GM18507 (cell line): ENCODE measurements at regions not wholly inside any gene's neighbourhood (a gene's known extent, or its start where the extent isn't known, plus 50 kb on each side); places are given as distances from the start of the nearest gene placed in this dataset.
"Not testable (repeated sequence)": the region's sequence is repeated elsewhere in the genome, so short reads cannot be mapped to it uniquely, and the experiment has no call there.

ENCODE experiments used
- DNase-seq: peaks from one replicate; pipeline ENCODE4 v3.0.0; 2011; ENCODE audit warnings: low read depth; ENCODE audit not compliant: insufficient read length; ENCODE audit errors: extremely low spot score
- FAIRE-seq: peaks from 2 replicates; lab custom pipeline; 2011; peaks lifted over from hg19 to GRCh38; lab: Jason Lieb, UNC

DNA sequence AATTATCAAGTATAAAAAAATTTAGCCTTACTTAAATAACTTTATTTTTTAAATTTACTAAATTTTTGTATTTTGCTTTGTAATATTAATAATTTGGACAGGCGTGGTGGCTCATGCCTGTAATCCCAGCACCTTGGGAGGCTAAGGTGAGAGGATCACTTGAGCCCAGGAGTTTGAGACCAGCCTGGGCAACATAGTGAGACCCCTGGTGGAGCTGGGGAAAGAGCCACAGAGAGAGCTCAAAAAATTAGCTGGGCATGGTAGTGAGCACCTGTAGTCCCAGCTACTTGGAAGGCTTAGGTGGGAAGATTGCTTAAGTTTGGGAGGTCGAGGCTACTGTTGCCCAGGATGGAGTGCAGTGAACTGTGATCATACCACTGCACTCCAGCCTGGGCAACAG is 143.5 kb downstream of the B3GNT2 start:
- DNase-seq (no peak), FAIRE-seq (no peak)

DNA sequence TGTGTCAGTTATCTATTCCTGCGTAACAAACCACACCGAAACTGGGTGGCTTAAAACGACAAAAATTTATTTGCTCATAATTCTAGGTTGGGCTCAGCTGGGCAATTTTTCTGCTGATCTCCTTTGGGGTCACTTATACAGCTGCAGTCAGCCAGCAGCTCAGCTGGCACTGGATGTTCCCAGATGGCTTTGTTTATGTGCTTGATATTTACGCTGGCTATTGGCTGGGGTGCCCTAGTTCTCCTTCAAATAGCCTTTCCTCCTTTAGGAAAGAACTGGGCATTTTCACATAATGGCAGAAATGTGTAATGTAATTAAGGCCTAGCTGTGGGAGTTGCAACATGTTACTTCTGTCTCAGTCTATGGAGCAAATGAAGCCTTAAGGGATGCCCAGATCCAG is 142.2 kb downstream of the B3GNT2 start:
- DNase-seq (no peak), FAIRE-seq (no peak)

DNA sequence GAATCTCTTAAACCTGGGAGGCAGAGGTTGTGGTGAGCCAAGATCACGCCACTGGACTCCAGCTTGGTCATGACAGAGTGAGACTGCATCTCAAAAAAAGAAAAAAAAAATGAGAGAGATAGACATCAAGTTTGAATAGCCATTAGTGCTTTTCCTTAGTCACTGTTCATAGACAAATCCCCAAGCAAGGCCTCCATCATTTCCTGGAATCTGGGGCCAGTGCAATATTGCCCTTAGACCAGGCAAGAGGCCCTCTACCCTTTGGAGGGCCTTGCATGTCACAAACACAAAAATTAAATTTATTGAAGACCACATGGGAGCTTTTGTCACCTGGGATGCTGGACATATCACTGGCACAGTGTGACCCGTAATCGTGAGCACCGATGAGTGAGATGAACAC is 141.5 kb downstream of the B3GNT2 start:
- FAIRE-seq, result no peak
- no peak for DNase-seq

DNA sequence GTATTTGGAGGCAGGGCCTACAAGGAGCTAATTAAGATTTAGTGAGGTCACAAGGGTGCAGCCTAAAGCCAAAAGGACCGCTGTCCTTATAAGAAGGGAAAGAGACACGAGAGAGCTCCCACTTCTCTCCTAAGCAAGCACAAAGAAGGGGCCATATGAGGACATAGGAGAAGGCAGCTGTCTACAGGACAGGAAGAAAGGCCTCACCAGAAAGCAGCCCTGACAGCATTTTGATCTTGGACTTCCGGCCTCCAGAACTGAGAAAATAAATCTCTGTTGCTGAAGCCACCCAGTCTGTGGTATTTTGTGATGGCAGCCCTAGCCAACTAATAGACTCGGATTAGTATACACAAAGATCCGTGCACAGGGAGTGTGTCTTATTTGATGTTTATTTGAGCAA is 139.7 kb downstream of the B3GNT2 start:
- FAIRE-seq (peak; percentile 9), DNase-seq (no peak)

DNA sequence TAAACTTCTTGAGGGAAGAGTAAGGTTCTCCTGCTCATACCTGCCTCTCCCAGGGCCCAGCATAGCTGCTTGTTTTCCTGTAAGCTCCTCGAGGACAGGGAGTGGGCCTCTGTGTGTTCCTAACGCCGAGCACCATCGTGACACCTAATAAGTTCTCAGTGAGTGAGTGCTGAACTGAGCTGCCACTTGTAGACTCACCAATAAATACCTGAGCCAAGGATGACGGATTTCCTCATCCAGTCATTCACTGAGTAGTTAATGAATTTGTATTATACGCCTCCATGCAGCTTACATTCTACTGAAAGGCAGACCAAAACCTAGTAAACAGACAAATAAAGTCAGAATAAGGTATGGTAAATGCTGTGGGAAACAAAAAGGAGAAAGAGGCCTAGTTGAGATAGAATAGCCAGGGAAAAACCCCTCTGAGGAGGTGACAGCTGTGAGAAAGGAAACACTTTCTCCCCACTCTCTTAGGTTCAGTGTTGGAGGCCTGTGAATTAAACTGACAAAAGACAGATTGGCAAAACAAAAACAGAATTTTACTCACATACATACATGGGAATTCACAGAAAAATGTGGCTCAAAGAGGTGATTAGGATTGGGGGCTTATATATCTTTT is 138.6 kb downstream of the B3GNT2 start:
- no peak for DNase-seq
- FAIRE-seq, result peak; percentile 77

DNA sequence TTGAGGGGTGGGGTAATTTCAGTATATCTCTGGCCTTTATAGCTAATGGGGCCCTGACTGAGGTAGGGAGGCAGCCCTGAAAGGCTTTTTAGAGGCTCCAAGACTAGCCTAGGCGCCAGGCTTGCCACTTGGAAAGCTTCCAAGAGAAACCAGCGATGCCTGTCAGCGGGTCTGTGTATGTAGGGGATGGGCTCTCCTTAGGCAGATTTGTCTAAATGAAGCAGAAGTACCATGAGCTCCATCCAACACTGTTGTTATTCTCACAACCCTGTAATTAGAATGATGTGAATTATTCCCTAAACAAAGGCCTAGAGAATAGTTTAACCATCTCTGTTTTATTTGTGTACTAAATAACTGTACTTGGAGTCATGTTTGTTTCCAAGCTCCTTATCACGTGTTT is 138.1 kb downstream of the B3GNT2 start:
- FAIRE-seq (no peak), DNase-seq (no peak)

DNA sequence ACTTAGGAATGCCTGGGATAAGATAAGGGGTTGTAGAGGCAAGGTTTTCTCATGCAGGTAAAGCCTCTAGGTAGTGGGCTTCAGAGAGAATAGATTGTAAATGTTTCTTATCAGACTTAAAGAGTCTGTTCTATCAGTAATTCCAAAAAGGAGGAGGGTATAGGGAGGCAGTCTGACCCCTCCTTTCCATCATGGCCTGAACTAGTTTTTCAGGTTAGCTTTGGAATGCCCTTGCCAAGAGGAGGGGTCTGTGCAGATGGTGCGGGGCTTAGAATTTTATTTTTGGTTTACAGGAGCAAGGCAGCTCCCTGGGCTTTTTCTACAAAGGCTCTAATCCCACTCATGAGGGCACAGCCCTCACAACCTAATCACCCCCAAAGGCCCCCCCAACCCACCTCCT is 135.0 kb downstream of the B3GNT2 start:
- no peak for FAIRE-seq
- DNase-seq, result no peak

DNA sequence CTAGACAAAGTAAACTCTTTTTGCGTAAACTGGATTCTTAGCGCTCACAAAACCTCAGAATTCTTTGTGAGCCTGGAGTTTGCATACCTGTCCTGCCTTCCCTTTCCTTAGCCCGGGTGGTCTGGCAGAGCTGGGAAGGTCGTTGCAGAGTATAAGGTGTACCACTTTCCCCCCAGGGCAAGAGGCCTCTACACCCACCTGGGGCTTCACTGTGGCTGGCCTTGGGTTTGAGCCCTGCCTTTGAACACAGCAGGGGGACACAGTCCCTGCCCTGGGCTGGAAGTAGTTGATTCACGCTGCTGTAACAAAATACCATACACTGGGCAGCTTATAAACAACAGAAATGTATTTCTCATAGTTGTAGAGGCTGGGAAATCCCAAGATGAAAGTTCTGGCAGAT is 133.9 kb downstream of the B3GNT2 start:
- FAIRE-seq (no peak), DNase-seq (no peak)

DNA sequence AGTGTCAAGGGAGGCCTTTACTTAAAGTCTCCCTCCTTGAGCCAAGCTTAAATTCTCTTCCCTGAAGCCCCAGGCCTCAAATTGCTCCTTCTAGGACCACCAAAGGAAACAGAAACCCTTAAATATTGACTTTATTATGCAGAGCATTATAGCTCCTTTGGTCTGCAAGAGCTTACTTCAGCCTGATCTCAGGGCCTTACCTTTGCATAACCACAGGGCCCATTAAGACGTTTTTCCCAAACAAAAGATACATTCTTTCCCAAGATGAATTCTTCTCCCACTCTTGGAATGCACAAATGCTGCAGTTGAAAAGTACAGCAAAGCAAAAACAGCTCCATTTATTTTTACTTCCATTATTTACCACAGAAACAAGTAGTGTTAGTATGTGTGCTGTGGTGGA is 130.8 kb downstream of the B3GNT2 start:
- DNase-seq, result no peak
- no peak for FAIRE-seq

DNA sequence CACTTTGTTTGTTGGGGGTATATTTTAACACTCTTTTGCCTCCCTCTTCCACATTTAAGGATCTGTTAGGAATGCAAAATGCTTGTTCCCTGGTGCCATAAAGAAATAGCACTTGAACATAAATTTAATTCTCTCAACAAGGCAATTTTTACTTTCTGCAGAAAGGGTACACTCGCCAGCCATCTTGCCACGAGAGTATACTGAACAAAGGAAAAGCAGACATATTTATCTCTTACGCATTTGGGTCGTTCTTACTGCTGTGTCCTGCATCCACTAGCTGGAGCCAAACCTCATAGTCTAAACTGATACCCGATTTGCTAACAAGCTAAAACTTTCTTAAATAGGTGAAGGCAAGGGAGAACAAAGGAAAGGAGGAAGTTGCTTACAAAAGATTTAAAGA is 129.5 kb downstream of the B3GNT2 start:
- DNase-seq (no peak), FAIRE-seq (no peak)

DNA sequence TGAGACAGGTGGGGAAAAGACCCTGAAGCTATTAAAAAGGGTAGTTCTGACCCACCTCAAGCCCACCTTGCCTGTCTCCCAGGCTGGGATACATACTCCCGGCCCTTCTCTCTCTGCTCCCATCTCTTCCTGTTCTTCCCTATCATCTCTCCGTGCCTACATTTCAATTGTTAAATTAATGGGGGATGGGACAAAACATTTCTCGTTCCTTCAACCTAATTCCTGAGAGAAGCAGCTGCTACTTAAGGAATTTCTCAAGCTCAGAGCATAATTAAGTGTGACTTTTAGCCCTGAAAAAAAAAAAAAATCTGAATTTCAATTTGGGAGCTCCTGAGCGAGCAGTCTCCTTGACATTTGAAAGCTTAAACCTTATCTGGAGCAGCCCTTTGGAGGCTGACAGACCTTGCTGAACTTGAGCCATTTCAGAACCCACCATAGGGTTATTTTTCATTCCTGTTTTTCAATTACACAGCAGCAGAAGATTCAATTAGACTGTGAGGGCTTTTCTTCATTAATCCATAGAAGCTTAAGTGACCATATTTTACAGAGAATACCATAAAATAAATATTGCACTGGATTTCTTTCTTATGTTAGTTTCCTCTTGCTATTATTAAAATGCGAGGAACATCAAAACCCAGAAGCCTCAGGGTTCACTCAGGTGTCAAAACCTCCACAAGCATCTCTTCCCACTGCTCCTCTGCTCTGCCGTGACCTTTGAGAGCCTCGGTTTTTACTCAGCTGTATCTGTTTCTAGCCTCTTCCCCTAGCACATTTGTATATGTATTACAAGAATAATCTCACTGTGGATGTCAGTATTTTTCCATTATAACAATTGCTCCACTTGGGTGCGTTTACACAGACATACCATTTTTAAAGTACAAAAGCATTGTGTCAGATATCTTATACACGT is 125.7 kb downstream of the B3GNT2 start:
- DNase-seq, result no peak

DNA sequence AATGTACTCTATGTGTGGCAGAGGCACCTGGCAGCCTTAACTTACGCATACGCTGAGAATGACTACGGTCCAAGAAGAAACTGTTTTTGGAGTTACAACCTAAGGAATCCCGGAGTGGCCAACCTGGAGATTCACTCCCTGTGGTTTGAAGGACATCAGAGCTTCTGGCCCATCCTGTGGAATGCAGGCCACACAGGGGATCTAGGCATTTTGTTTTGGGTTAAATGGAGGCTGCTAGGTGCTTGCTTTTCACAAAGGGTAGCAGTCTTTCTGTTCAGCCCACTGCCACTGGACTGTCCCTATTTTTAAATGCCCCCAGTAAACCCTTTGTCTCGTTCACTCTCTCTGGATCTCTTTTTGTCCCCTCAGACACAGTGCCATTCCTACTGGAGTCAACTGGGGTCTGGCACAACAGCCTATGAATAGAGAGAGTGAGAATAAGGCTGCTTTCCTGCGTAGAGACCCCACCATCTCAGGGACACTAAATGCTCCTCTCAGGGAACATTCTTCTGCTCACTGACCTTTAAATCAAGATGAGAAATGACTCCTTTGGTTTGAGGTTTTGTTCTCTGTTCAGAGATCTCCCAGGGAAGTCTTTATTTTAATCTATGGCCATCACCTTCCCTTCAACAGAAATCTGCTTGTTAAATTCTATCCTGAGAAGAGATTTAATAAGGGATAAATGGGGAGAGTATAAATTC is 124.9 kb downstream of the B3GNT2 start:
- no peak for DNase-seq

More for the DNA sequence above, 125.7 kb downstream of the B3GNT2 start:
- peak; percentile 48 for FAIRE-seq

DNA sequence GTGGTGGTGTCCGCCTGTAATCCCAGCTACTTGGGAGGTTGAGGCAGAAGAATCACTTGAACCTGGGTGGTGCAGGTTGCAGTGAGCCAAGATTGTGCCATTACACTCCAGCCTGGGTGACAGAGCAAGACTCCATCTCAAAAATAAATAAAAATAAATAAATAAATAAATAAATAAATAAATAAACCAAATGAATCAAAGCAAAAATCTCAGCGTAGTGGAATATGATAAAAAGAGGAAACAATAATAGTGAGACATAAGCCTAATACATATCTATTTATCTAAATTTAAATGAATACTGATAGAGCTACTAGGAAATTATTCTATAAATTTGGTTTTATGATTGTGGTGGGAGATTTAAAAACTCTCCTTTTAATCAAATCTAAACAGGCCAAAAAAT is 124.2 kb downstream of the B3GNT2 start:
- DNase-seq, FAIRE-seq: not testable (repeated sequence)

More for the DNA sequence above, 124.9 kb downstream of the B3GNT2 start:
- FAIRE-seq, result no peak

DNA sequence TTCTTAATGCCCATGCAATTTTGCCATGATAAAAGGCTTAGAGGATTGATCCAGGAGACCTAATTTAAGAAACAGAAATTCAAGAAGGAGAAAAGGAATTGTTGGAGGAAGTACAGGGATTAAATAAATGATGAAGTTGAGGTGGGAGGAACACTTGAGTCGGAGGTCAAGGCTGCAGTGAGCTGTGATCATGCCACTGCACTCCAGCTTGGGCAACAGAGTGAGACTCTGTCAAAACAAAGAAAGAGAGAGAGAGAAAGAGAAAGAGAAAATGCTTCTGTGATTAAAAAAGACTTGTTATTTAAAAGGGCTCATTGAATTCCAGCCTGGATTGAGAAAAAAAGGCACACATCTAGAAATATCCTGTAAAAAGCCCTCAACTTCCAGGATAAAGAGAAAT is 123.2 kb downstream of the B3GNT2 start:
- FAIRE-seq, result peak; percentile 38
- no peak for DNase-seq

DNA sequence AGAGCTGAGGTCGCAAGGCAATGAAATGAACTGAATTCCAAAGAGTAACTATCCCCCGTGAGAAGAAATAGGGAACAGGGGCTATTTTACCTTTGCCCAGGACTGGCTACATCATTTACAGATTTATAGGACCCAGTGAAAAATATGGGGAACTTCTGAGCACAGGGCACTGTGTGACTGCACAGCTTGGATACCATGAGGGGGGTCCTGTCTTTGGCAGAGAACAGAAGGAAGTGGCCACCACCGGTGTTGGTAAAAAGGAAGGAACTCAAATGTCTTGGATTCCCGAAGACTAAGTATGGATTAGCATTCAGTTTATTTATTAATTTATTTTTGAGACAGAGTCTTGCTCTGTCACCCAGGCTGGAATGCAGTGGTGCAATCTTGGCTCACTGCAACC is 119.6 kb downstream of the B3GNT2 start:
- FAIRE-seq (no peak), DNase-seq (no peak)

DNA sequence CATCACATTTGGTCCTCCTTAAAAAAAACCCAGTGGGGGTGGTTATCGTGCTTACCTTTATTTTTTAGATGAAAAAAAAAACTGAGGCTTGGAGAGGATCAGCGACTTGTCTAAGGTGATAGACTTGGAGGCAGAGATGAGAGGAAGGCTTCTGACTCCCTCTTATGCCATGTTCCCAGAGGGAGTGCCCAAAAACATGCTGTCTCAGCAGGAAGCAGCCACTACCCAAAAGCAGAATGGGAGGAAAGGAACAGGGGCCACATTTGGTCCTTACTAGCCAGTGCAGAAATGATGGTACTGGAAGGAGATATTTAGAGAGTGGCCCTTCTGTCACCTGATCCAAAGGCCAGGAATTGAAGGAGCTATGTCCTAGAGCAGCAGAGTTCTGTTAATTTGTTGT is 118.4 kb downstream of the B3GNT2 start:
- no peak for FAIRE-seq
- no peak for DNase-seq

DNA sequence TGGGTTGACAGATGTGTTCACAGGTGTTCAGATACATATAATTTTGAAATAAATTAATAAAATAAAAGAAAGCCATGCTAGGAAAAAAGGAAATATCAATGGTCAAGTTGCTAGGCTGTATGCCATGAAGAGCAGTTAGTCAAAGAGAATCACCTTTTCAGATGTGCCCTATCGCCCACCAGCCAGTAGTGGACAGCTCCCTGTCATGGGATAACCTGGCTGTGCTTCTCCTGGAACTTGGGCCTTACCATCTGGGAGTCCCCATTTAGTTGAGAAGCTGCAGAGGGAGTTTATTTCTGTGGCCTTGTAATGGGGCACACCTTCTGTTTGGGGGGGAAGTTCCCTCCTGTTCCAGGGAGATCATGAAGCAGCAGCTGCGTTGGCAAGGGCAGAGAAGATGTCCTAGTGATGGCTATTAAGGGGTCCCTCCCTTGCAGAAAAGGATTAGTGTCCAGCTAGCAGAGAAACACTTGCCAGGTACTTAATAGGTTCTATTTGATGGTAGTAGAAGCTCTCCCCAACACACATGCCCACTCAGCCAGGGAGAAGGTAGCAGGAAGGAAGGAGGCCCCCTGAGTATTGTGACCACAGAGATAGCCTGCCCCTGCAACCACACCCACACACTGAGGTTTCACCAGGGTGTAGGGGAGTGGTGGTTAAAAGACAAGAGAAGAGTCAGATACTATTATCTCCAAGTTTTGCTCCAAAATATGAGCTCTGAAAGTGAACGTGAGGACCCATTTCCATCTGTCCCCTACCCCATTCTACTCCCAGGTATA is 117.7 kb downstream of the B3GNT2 start:
- FAIRE-seq (peak; percentile 96), DNase-seq (peak; percentile 47)

DNA sequence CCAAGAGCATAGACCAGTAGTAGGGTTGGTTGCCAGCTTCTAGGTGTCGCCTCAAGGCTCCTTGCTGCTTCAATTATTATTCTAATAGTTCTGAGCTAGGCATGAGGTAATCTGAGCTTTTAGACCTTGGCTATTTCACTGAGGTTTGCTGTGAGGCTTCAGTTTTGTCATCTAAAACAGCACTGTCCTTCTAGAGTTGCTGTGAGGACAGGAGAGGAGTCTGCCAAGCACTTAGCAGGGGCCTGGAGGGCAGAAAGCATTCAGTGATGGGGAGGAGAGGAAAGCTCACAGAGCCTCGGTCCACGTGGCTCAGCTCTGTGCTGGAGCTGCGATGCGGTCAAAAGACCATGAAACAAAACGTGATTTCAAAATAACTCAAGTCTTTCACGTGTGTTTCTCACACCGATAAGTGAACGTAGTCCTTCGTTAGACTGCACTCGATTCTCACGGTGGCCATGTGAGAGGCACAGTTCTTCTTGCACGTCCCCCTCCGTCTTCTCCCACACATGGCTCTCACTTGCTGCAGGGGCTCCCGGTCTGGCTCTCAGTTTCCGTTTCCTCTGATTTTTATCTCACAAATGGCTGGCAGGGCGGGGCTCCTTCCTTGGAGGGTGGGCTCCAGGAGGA is 113.7 kb downstream of the B3GNT2 start:
- DNase-seq (no peak), FAIRE-seq (peak; percentile 91)

DNA sequence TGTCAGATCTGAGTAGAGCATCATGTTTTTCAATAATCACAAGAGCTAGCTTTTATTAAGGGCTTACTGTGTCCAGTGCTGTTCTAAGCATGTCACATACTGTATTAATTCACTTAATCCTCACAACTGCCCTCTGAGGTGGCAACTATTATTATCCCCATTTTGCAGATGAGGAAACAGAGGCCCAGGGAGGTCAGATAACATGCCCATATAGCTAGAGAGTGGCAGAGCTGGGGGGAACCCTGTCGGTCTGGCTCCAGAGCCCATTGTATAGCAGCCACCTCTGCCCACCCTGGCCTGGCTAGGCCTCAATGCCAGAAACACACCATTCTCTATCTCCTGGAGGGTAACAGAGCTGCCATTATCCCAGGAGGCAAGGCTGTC is 113.2 kb downstream of the B3GNT2 start:
- DNase-seq (no peak), FAIRE-seq (no peak)
